ENCODE measurements at regions not wholly inside any gene's neighbourhood (a gene's known extent, or its start where the extent isn't known, plus 50 kb on each side); places are given as distances from the start of the nearest gene placed in this dataset.

GRCh38 chr9:115604831-115605483 is 487.0 kb upstream of the TNC start:
- Histone ChIP-seq H3K27ac (ENCODE audit: insufficient read length, low read depth, low read length) (no peak overlapping the region), H3K27me3 (ENCODE audit: insufficient read depth, low read length) (no peaks in the 10 kb centered on the region), H3K9ac (ENCODE audit: extremely low read depth, insufficient read length, low read length) (no peak overlapping the region), H3K79me2 (ENCODE audit: insufficient read depth, low read length) (no peaks in the 10 kb centered on the region), H2AK5ac (ENCODE audit: insufficient read length, low read length) (no peak overlapping the region), H4K91ac (ENCODE audit: insufficient read length, low read depth, low read length) (no peak overlapping the region), H3K14ac (ENCODE audit: insufficient read depth, low read length) (no peak overlapping the region), H3K9me3 (ENCODE audit: control insufficient read depth, low read depth, low read length) (no peaks in the 10 kb centered on the region), H3K4ac (ENCODE audit: low read depth, low read length) (no peak overlapping the region), H4K8ac (replicated peaks; ENCODE audit: insufficient read length, low read depth, low read length) (no peak overlapping the region), H3T11ph (ENCODE audit: low read length) (no peak overlapping the region), H2BK20ac (ENCODE audit: low read depth, low read length, poor library complexity, severe bottlenecking) (no peak overlapping the region), H4K20me1 (ENCODE audit: control insufficient read depth, insufficient read depth, insufficient read length) (no peaks in the 10 kb centered on the region), H3K4me1 (ENCODE audit: insufficient read depth, low read length) (no peaks in the 10 kb centered on the region), H3K4me2 (ENCODE audit: insufficient read depth, insufficient read length, low read length) (no peak overlapping the region), H3K79me1 (ENCODE audit: insufficient read depth, low read depth, low read length, poor library complexity, severe bottlenecking) (no peaks in the 10 kb centered on the region), H3K18ac (ENCODE audit: insufficient read length, low read depth, low read length) (no peak overlapping the region), H2AFZ (ENCODE audit: low read length) (no peak overlapping the region), H3K56ac (ENCODE audit: insufficient read length, low read depth, low read length) (no peak overlapping the region), H2BK5ac (ENCODE audit: insufficient read length, low read length) (no peak overlapping the region), H2BK120ac (ENCODE audit: low read depth, low read length, poor library complexity, severe bottlenecking) (no peak overlapping the region), H2BK12ac (ENCODE audit: insufficient read length, low read depth, low read length) (no peak overlapping the region), H2BK15ac (ENCODE audit: low read depth, low read length) (no peak overlapping the region), H3K23ac (ENCODE audit: insufficient read length, low read depth, low read length) (no peak overlapping the region), H3K23me2 (ENCODE audit: insufficient read length, low read depth, low read length, poor library complexity, severe bottlenecking) (no peaks in the 10 kb centered on the region), H4K5ac (ENCODE audit: insufficient read length, low read depth, low read length) (no peak overlapping the region)
- Mint-ChIP-seq H3K27me3 (ENCODE audit: low read depth) (no peaks in the 10 kb centered on the region), H3K36me3 (ENCODE audit: insufficient read depth in 1 of 3, low read depth in 3 of 3) (no peaks in the 10 kb centered on the region), H3K27ac (no peak overlapping the region), H3K4me1 (no peaks in the 10 kb centered on the region), H3K9me3 (no peaks in the 10 kb centered on the region), H3K4me3 (no peak overlapping the region)
- no peak for DNase-seq
- WGBS (ENCODE audit: extremely low coverage, insufficient read length, low lambda C conversion rate): no CpG with 5 or more reads among the region's 2 CpGs
- no peak for TF ChIP-seq CTCF (conservative IDR thresholded peaks at IDR 0.05)
